PC-9 (cell line): ENCODE measurements at regions not wholly inside any gene's neighbourhood (a gene's known extent, or its start where the extent isn't known, plus 50 kb on each side); places are given as distances from the start of the nearest gene placed in this dataset.

Experiments
- BruUV-seq: library from RNA; stranded (reverse); fragments of 400-500 nt; replicated peaks from 2 replicates; lab custom pipeline; 2021; lab: Mats Ljungman, UMichigan
- CTCF ChIA-PET: fragments of 300-600 bp; sonication (Branson Sonifier 250); formaldehyde crosslinking; loops from one replicate; lab custom pipeline; 2022; ENCODE audit warnings: antibody characterized with exemption; lab: Charles Lee
- POLR2A ChIA-PET: fragments of 300-600 bp; sonication (Branson Sonifier 250); formaldehyde crosslinking; loops from one replicate; lab custom pipeline; 2022; ENCODE audit warnings: antibody characterized with exemption; ENCODE audit not compliant: unreplicated experiment; lab: Charles Lee
- DNase-seq, 2 experiments: peaks; one replicate each; pipeline versions ENCODE4 v3.0.0 to v3.0.0-alpha.2; 2015 to 2022; ENCODE audit warnings: mixed read lengths in 1 of 2
- H2AFZ ChIP-seq: fragments of 200-600 bp; sonication (generic); 2 replicates; pipeline ENCODE4 v1.8.1; 2017; ENCODE audit warnings: antibody characterized with exemption
- H3F3A ChIP-seq: fragments of 200-600 bp; sonication (generic); 2 replicates; pipeline ENCODE4 v1.8.1; 2017; ENCODE audit warnings: antibody characterized with exemption, mild to moderate bottlenecking, low read depth; ENCODE audit not compliant: insufficient read depth
- H3K27ac ChIP-seq: fragments of 200-600 bp; sonication (generic); 2 replicates; pipeline ENCODE4 v1.6.1; 2016; ENCODE audit warnings: mixed run types
- H3K27me3 ChIP-seq: fragments of 200-600 bp; sonication (generic); 2 replicates; pipeline ENCODE4 v1.6.1; 2016; ENCODE audit warnings: low read depth, mixed run types; ENCODE audit not compliant: insufficient read depth
- H3K36me3 ChIP-seq: fragments of 200-600 bp; sonication (generic); 2 replicates; pipeline ENCODE4 v1.6.1; 2016; ENCODE audit warnings: low read depth, mixed run types
- H3K4me1 ChIP-seq: fragments of 200-600 bp; sonication (generic); replicated peaks from 2 replicates; pipeline ENCODE4 v1.6.1; 2016; ENCODE audit warnings: mixed run types; ENCODE audit not compliant: insufficient read depth
- H3K4me2 ChIP-seq: fragments of 200-600 bp; sonication (generic); 2 replicates; pipeline ENCODE4 v1.6.1; 2017; ENCODE audit warnings: mixed run types
- H3K4me3 ChIP-seq: fragments of 200-600 bp; sonication (generic); 2 replicates; pipeline ENCODE4 v1.6.1; 2016; ENCODE audit warnings: mixed run types
- H3K79me2 ChIP-seq: fragments of 200-600 bp; sonication (generic); 2 replicates; pipeline ENCODE4 v1.6.1; 2017; ENCODE audit warnings: low read depth, mixed run types
- H3K9me2 ChIP-seq: fragments of 200-600 bp; sonication (generic); 2 replicates; pipeline ENCODE4 v1.8.1; 2017; ENCODE audit warnings: mild to moderate bottlenecking; ENCODE audit not compliant: insufficient read depth
- H3K9me3 ChIP-seq: fragments of 200-600 bp; sonication (generic); 2 replicates; pipeline ENCODE4 v1.8.1; 2016; ENCODE audit warnings: low read depth; ENCODE audit not compliant: insufficient read depth
- H4K20me1 ChIP-seq: fragments of 200-600 bp; sonication (generic); 2 replicates; pipeline ENCODE4 v1.8.1; 2017; ENCODE audit not compliant: insufficient read depth
- CTCF ChIP-seq: fragments of 200-600 bp; sonication (generic); conservative IDR thresholded peaks from 2 replicates; pipeline ENCODE4 v1.6.1; 2017; ENCODE audit warnings: mixed run types, antibody characterized with exemption, mild to moderate bottlenecking, moderate library complexity
- EZH2 ChIP-seq: fragments of 200-600 bp; sonication (generic); IDR thresholded peaks from 2 replicates; pipeline ENCODE4 v1.8.0; 2017; ENCODE audit warnings: antibody characterized with exemption, low read depth
- intact Hi-C: fragments of 100-400 bp; cut with micrococcal nuclease; formaldehyde crosslinking; loops from one replicate; pipeline ENCODE4 v1.10.0; 2022; ENCODE audit not compliant: unreplicated experiment

- BruUV-seq, result no TSS peak
- Histone ChIP-seq H3K9me3 (no peaks in the 10 kb centered on the region), H4K20me1 (no peaks in the 10 kb centered on the region), H3K79me2 (no peaks in the 10 kb centered on the region), H3K9me2 (no peaks in the 10 kb centered on the region), H3F3A (no peaks in the 10 kb centered on the region), H3K4me1 (no peaks in the 10 kb centered on the region), H3K27ac (no peak overlapping the region), H3K27me3 (peaks cover 20% of the 10 kb centered on the region), H3K4me3 (no peak overlapping the region), H3K4me2 (no peak overlapping the region), H2AFZ (no peak overlapping the region), H3K36me3 (no peaks in the 10 kb centered on the region)
- DNase-seq, result no peak
- intact Hi-C loops, result no loop called here
- ChIA-PET POLR2A (no interaction called here), CTCF (no interaction called here)
- TF ChIP-seq CTCF (no peak), EZH2 (no peak)
Measured at GRCh38 chr22:20656516-20656901, 117.4 kb upstream of the SERPIND1 start.

GRCh38 chr22:20656902-20657836, 116.7 kb upstream of the SERPIND1 start:
- Histone ChIP-seq H3K4me2 (no peak overlapping the region), H3K27ac (no peak overlapping the region), H3F3A (no peaks in the 10 kb centered on the region), H3K79me2 (no peaks in the 10 kb centered on the region), H3K27me3 (peaks cover 20% of the 10 kb centered on the region), H2AFZ (no peak overlapping the region), H3K9me2 (no peaks in the 10 kb centered on the region), H3K9me3 (no peaks in the 10 kb centered on the region), H3K36me3 (no peaks in the 10 kb centered on the region), H4K20me1 (no peaks in the 10 kb centered on the region), H3K4me1 (no peaks in the 10 kb centered on the region), H3K4me3 (no peak overlapping the region)
- intact Hi-C loops, result no loop called here
- no peak for TF ChIP-seq CTCF
- TF ChIP-seq EZH2, result no peak
- ChIA-PET POLR2A (no interaction called here), CTCF (interaction anchor here (0.6 kb wide), 1 partner anchor 127 kb away, joined by 4 read pairs; no protein-coding TSS in a partner anchor)
- no peak for DNase-seq
- no TSS peak for BruUV-seq
